GM12892 (cell line): ENCODE measurements at regions not wholly inside any gene's neighbourhood (a gene's known extent, or its start where the extent isn't known, plus 50 kb on each side); places are given as distances from the start of the nearest gene placed in this dataset.

Source experiments
- POLR2A ChIP-seq: IDR thresholded peaks from 2 replicates; pipeline ENCODE4 v1.6.1; 2011; ENCODE audit warnings: low read depth, low read length, control low read depth
- POLR2AphosphoS5 ChIP-seq: IDR thresholded peaks from 2 replicates; pipeline ENCODE4 v1.6.1; 2011; ENCODE audit warnings: low read depth, low read length, control low read depth
- TAF1 ChIP-seq: IDR thresholded peaks from 2 replicates; pipeline ENCODE4 v1.6.1; 2011; ENCODE audit warnings: low read depth, mild to moderate bottlenecking, control low read depth, low read length, borderline replicate concordance

DNA sequence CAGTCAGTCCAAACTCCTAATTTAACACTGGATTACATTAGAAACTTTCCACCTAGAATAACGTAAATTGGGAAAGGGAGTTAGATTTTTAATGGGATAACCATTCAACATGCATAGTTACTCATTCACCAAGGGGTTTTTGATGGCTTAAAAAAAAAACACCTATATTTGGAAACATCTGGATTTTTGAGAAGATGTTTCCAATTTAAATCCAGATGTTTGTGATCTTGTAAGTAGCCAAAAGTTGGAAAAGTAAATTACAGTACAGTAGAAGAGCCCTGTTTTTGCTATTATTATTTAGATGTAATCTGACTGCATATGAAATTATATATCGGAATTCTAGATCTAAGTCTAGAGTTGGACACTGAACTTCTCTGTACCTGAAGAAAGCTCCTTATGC lies 478.2 kb downstream of the CD83 start:
- no peak for TF ChIP-seq TAF1
- TF ChIP-seq POLR2A: no peak
- no peak for TF ChIP-seq POLR2AphosphoS5
